SU-DHL-6 (cell line): ENCODE measurements at regions not wholly inside any gene's neighbourhood (a gene's known extent, or its start where the extent isn't known, plus 50 kb on each side); places are given as distances from the start of the nearest gene placed in this dataset.

ENCODE experiments used
- H2AFZ ChIP-seq: fragments of 200-600 bp; sonication (generic); 2 replicates; pipeline ENCODE4 v1.6.1; 2014; ENCODE audit warnings: low read depth, mild to moderate bottlenecking, moderate library complexity, mixed read lengths, antibody characterized with exemption, low read length; ENCODE audit not compliant: severe bottlenecking
- H3F3A ChIP-seq: fragments of 200-600 bp; shearing (Covaris generic); 2 replicates; pipeline ENCODE4 v1.6.0; 2016; ENCODE audit warnings: antibody characterized with exemption, mild to moderate bottlenecking; ENCODE audit not compliant: insufficient read depth
- H3K27ac ChIP-seq: fragments of 200-600 bp; sonication (generic); 2 replicates; pipeline ENCODE4 v1.5.1; 2016; ENCODE audit warnings: low read depth, mild to moderate bottlenecking, low read length, moderate library complexity, mixed read lengths
- H3K27me3 ChIP-seq: fragments of 200-600 bp; sonication (generic), shearing (Covaris generic); 2 replicates; pipeline ENCODE4 v1.6.0; 2014; ENCODE audit warnings: mild to moderate bottlenecking, low read length
- H3K36me3 ChIP-seq: fragments of 200-600 bp; sonication (generic); 2 replicates; pipeline ENCODE4 v1.6.1; 2014; ENCODE audit warnings: mild to moderate bottlenecking, low read length, mixed read lengths
- H3K4me2 ChIP-seq: fragments of 300-600, 200-600 bp; shearing (Covaris generic), sonication (generic); 2 replicates; pipeline ENCODE4 v1.6.0; 2014; ENCODE audit warnings: low read length, low read depth, mild to moderate bottlenecking; ENCODE audit not compliant: poor library complexity, severe bottlenecking
- H3K4me3 ChIP-seq: fragments of 200-600 bp; sonication (generic); 2 replicates; pipeline ENCODE4 v1.5.1; 2014; ENCODE audit warnings: antibody characterized with exemption, low read length, mild to moderate bottlenecking, mixed read lengths; ENCODE audit not compliant: insufficient read depth, poor library complexity, severe bottlenecking
- H3K79me2 ChIP-seq: fragments of 200-600 bp; sonication (generic); 2 replicates; pipeline ENCODE4 v1.6.1; 2014; ENCODE audit warnings: mild to moderate bottlenecking, low read length, moderate library complexity; ENCODE audit not compliant: insufficient read depth
- H3K9ac ChIP-seq: fragments of 200-600 bp; sonication (generic); 2 replicates; pipeline ENCODE4 v1.7.0; 2014; ENCODE audit warnings: mild to moderate bottlenecking, low read length
- H3K9me2 ChIP-seq: fragments of 200-600 bp; sonication (generic); replicated peaks from 2 replicates; pipeline ENCODE4 v1.6.1; 2014; ENCODE audit warnings: low read length; ENCODE audit not compliant: insufficient read depth
- H3K9me3 ChIP-seq: fragments of 200-600 bp; sonication (generic); 2 replicates; pipeline ENCODE4 v1.6.1; 2014; ENCODE audit warnings: low read length, mixed read lengths; ENCODE audit not compliant: insufficient read depth
- H4K20me1 ChIP-seq: fragments of 200-600 bp; sonication (generic); 2 replicates; pipeline ENCODE4 v1.6.1; 2014; ENCODE audit warnings: low read depth, mild to moderate bottlenecking, antibody characterized with exemption, low read length, moderate library complexity, mixed read lengths
- CTCF ChIP-seq: fragments of 200-600 bp; sonication (generic); IDR thresholded peaks from one replicate; pipeline ENCODE4 v1.5.1; 2017; ENCODE audit warnings: antibody characterized with exemption, mild to moderate bottlenecking, low read length, moderate library complexity; ENCODE audit not compliant: insufficient read depth, poor library complexity, severe bottlenecking
- EZH2phosphoT487 ChIP-seq: fragments of 200-600 bp; sonication (generic), shearing (Covaris generic); conservative IDR thresholded peaks from 2 replicates; pipeline ENCODE4 v1.6.1; 2018; ENCODE audit warnings: mild to moderate bottlenecking, antibody characterized with exemption, low read length, moderate library complexity, mixed read lengths

GRCh38 chr10:52615331-52615730 is 157.3 kb downstream of the MBL2 start:
- no peak overlapping the region for H2AFZ ChIP-seq
- H3K9me2 ChIP-seq: no peaks in the 10 kb centered on the region
- no peak overlapping the region for H3K4me3 ChIP-seq
- TF ChIP-seq CTCF (no peak), EZH2phosphoT487 (no peak)
- no peaks in the 10 kb centered on the region for H3F3A ChIP-seq
- H4K20me1 ChIP-seq: no peaks in the 10 kb centered on the region
- H3K79me2 ChIP-seq: no peaks in the 10 kb centered on the region
- H3K9me3 ChIP-seq: no peaks in the 10 kb centered on the region
- H3K4me2 ChIP-seq: no peak overlapping the region
- H3K27ac ChIP-seq: no peak overlapping the region
- no peak overlapping the region for H3K9ac ChIP-seq
- no peaks in the 10 kb centered on the region for H3K27me3 ChIP-seq
- H3K36me3 ChIP-seq: no peaks in the 10 kb centered on the region

GRCh38 chr10:52615756-52616394 is 156.7 kb downstream of the MBL2 start:
- H3K36me3 ChIP-seq: no peaks in the 10 kb centered on the region
- H3K4me3 ChIP-seq: no peak overlapping the region
- H3F3A ChIP-seq: no peaks in the 10 kb centered on the region
- no peaks in the 10 kb centered on the region for H3K9me3 ChIP-seq
- no peaks in the 10 kb centered on the region for H4K20me1 ChIP-seq
- H3K4me2 ChIP-seq: no peak overlapping the region
- no peaks in the 10 kb centered on the region for H3K9me2 ChIP-seq
- TF ChIP-seq EZH2phosphoT487 (no peak), CTCF (no peak)
- H3K27ac ChIP-seq: no peak overlapping the region
- H3K79me2 ChIP-seq: no peaks in the 10 kb centered on the region
- no peak overlapping the region for H2AFZ ChIP-seq
- no peak overlapping the region for H3K9ac ChIP-seq
- no peaks in the 10 kb centered on the region for H3K27me3 ChIP-seq

- no peak overlapping the region for H3K9ac ChIP-seq
- H4K20me1 ChIP-seq: no peaks in the 10 kb centered on the region
- no peak overlapping the region for H3K27ac ChIP-seq
- no peaks in the 10 kb centered on the region for H3K36me3 ChIP-seq
- no peaks in the 10 kb centered on the region for H3F3A ChIP-seq
- H2AFZ ChIP-seq: no peak overlapping the region
- no peaks in the 10 kb centered on the region for H3K9me2 ChIP-seq
- H3K79me2 ChIP-seq: no peaks in the 10 kb centered on the region
- no peaks in the 10 kb centered on the region for H3K27me3 ChIP-seq
- no peak overlapping the region for H3K4me2 ChIP-seq
- H3K4me3 ChIP-seq: no peak overlapping the region
- H3K9me3 ChIP-seq: no peaks in the 10 kb centered on the region
- no peak for TF ChIP-seq CTCF
- TF ChIP-seq EZH2phosphoT487: no peak
Measured at GRCh38 chr10:52616395-52616764, 156.2 kb downstream of the MBL2 start.

GRCh38 chr10:52617346-52617745 is 155.2 kb downstream of the MBL2 start:
- Histone ChIP-seq H2AFZ (no peak overlapping the region), H3K27me3 (no peaks in the 10 kb centered on the region), H3K9ac (no peak overlapping the region), H4K20me1 (no peaks in the 10 kb centered on the region), H3K4me3 (no peak overlapping the region), H3K36me3 (no peaks in the 10 kb centered on the region), H3K9me2 (no peaks in the 10 kb centered on the region), H3K9me3 (no peaks in the 10 kb centered on the region), H3K27ac (no peak overlapping the region), H3K4me2 (no peak overlapping the region), H3K79me2 (no peaks in the 10 kb centered on the region), H3F3A (no peaks in the 10 kb centered on the region)
- no peak for TF ChIP-seq CTCF
- no peak for TF ChIP-seq EZH2phosphoT487
